SU-DHL-6 (cell line): ENCODE measurements at regions not wholly inside any gene's neighbourhood (a gene's known extent, or its start where the extent isn't known, plus 50 kb on each side); places are given as distances from the start of the nearest gene placed in this dataset.

Experiments
- H2AFZ ChIP-seq: fragments of 200-600 bp; sonication (generic); 2 replicates; pipeline ENCODE4 v1.6.1; 2014; ENCODE audit warnings: low read depth, mild to moderate bottlenecking, moderate library complexity, mixed read lengths, antibody characterized with exemption, low read length; ENCODE audit not compliant: severe bottlenecking
- H3F3A ChIP-seq: fragments of 200-600 bp; shearing (Covaris generic); 2 replicates; pipeline ENCODE4 v1.6.0; 2016; ENCODE audit warnings: antibody characterized with exemption, mild to moderate bottlenecking; ENCODE audit not compliant: insufficient read depth
- H3K27ac ChIP-seq: fragments of 200-600 bp; sonication (generic); 2 replicates; pipeline ENCODE4 v1.5.1; 2016; ENCODE audit warnings: low read depth, mild to moderate bottlenecking, low read length, moderate library complexity, mixed read lengths
- H3K27me3 ChIP-seq: fragments of 200-600 bp; sonication (generic), shearing (Covaris generic); 2 replicates; pipeline ENCODE4 v1.6.0; 2014; ENCODE audit warnings: mild to moderate bottlenecking, low read length
- H3K36me3 ChIP-seq: fragments of 200-600 bp; sonication (generic); 2 replicates; pipeline ENCODE4 v1.6.1; 2014; ENCODE audit warnings: mild to moderate bottlenecking, low read length, mixed read lengths
- H3K4me2 ChIP-seq: fragments of 300-600, 200-600 bp; shearing (Covaris generic), sonication (generic); 2 replicates; pipeline ENCODE4 v1.6.0; 2014; ENCODE audit warnings: low read length, low read depth, mild to moderate bottlenecking; ENCODE audit not compliant: poor library complexity, severe bottlenecking
- H3K4me3 ChIP-seq: fragments of 200-600 bp; sonication (generic); 2 replicates; pipeline ENCODE4 v1.5.1; 2014; ENCODE audit warnings: antibody characterized with exemption, low read length, mild to moderate bottlenecking, mixed read lengths; ENCODE audit not compliant: insufficient read depth, poor library complexity, severe bottlenecking
- H3K79me2 ChIP-seq: fragments of 200-600 bp; sonication (generic); 2 replicates; pipeline ENCODE4 v1.6.1; 2014; ENCODE audit warnings: mild to moderate bottlenecking, low read length, moderate library complexity; ENCODE audit not compliant: insufficient read depth
- H3K9ac ChIP-seq: fragments of 200-600 bp; sonication (generic); 2 replicates; pipeline ENCODE4 v1.7.0; 2014; ENCODE audit warnings: mild to moderate bottlenecking, low read length
- H3K9me2 ChIP-seq: fragments of 200-600 bp; sonication (generic); replicated peaks from 2 replicates; pipeline ENCODE4 v1.6.1; 2014; ENCODE audit warnings: low read length; ENCODE audit not compliant: insufficient read depth
- H3K9me3 ChIP-seq: fragments of 200-600 bp; sonication (generic); 2 replicates; pipeline ENCODE4 v1.6.1; 2014; ENCODE audit warnings: low read length, mixed read lengths; ENCODE audit not compliant: insufficient read depth
- H4K20me1 ChIP-seq: fragments of 200-600 bp; sonication (generic); 2 replicates; pipeline ENCODE4 v1.6.1; 2014; ENCODE audit warnings: low read depth, mild to moderate bottlenecking, antibody characterized with exemption, low read length, moderate library complexity, mixed read lengths
- CTCF ChIP-seq: fragments of 200-600 bp; sonication (generic); IDR thresholded peaks from one replicate; pipeline ENCODE4 v1.5.1; 2017; ENCODE audit warnings: antibody characterized with exemption, mild to moderate bottlenecking, low read length, moderate library complexity; ENCODE audit not compliant: insufficient read depth, poor library complexity, severe bottlenecking
- EZH2phosphoT487 ChIP-seq: fragments of 200-600 bp; sonication (generic), shearing (Covaris generic); conservative IDR thresholded peaks from 2 replicates; pipeline ENCODE4 v1.6.1; 2018; ENCODE audit warnings: mild to moderate bottlenecking, antibody characterized with exemption, low read length, moderate library complexity, mixed read lengths

GRCh38 chr2:172215936-172216335, 113.2 kb upstream of the DLX2 start:
- Histone ChIP-seq H3K79me2 (no peaks in the 10 kb centered on the region), H3K27ac (no peak overlapping the region)

GRCh38 chr2:172216477-172216876, 113.8 kb upstream of the DLX2 start:
- Histone ChIP-seq H3K36me3 (no peaks in the 10 kb centered on the region), H4K20me1 (no peaks in the 10 kb centered on the region), H3K27me3 (no peaks in the 10 kb centered on the region), H3K9ac (no peak overlapping the region), H3K9me2 (no peaks in the 10 kb centered on the region), H3K79me2 (no peaks in the 10 kb centered on the region), H3K4me2 (no peak overlapping the region), H3F3A (no peaks in the 10 kb centered on the region), H2AFZ (no peak overlapping the region), H3K9me3 (no peaks in the 10 kb centered on the region), H3K4me3 (no peak overlapping the region), H3K27ac (no peak overlapping the region)
- TF ChIP-seq CTCF = no peak
- no peak for TF ChIP-seq EZH2phosphoT487

More at GRCh38 chr2:172215936-172216335, 113.2 kb upstream of the DLX2 start:
- Histone ChIP-seq H3K36me3 (no peaks in the 10 kb centered on the region), H3K4me2 (no peak overlapping the region), H3K9me3 (no peaks in the 10 kb centered on the region), H3K9ac (no peak overlapping the region), H3K27me3 (no peaks in the 10 kb centered on the region), H2AFZ (no peak overlapping the region), H3F3A (no peaks in the 10 kb centered on the region), H3K9me2 (no peaks in the 10 kb centered on the region), H3K4me3 (no peak overlapping the region), H4K20me1 (no peaks in the 10 kb centered on the region)
- TF ChIP-seq EZH2phosphoT487 = no peak
- TF ChIP-seq CTCF = no peak

GRCh38 chr2:172219201-172219600, 116.5 kb upstream of the DLX2 start:
- no peaks in the 10 kb centered on the region for H3K79me2 ChIP-seq

More at GRCh38 chr2:172219201-172219600, 116.5 kb upstream of the DLX2 start:
- Histone ChIP-seq H3K9ac (no peak overlapping the region), H3K4me3 (no peak overlapping the region), H3K27ac (no peak overlapping the region), H3K27me3 (no peaks in the 10 kb centered on the region), H3K36me3 (no peaks in the 10 kb centered on the region), H3F3A (no peaks in the 10 kb centered on the region), H3K4me2 (no peak overlapping the region), H4K20me1 (no peaks in the 10 kb centered on the region), H3K9me2 (no peaks in the 10 kb centered on the region), H2AFZ (no peak overlapping the region), H3K9me3 (no peaks in the 10 kb centered on the region)
- no peak for TF ChIP-seq EZH2phosphoT487
- TF ChIP-seq CTCF = no peak
